ENCODE measurements at regions not wholly inside any gene's neighbourhood (a gene's known extent, or its start where the extent isn't known, plus 50 kb on each side); places are given as distances from the start of the nearest gene placed in this dataset.

DNA sequence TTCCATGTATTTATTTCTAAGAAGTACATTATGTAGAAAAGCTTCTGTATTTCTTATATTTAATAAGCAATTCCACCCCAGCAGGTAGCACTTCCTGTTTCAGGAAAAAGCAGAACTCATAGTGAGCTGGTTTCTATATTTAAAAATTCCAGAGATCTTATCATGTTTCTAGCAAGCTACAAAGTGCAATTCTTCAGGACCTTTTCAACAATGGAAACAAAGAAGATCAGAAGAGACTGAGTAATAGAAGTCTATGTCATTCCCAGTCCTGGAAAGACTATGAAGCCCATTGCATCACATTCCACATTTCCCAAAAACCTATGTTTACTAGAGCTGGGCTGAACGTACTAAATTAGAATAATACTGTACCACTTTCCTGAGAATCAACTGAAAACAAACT is 302.6 kb upstream of the NRSN1 start (continued):
- TF ChIP-seq, protein P1, sequence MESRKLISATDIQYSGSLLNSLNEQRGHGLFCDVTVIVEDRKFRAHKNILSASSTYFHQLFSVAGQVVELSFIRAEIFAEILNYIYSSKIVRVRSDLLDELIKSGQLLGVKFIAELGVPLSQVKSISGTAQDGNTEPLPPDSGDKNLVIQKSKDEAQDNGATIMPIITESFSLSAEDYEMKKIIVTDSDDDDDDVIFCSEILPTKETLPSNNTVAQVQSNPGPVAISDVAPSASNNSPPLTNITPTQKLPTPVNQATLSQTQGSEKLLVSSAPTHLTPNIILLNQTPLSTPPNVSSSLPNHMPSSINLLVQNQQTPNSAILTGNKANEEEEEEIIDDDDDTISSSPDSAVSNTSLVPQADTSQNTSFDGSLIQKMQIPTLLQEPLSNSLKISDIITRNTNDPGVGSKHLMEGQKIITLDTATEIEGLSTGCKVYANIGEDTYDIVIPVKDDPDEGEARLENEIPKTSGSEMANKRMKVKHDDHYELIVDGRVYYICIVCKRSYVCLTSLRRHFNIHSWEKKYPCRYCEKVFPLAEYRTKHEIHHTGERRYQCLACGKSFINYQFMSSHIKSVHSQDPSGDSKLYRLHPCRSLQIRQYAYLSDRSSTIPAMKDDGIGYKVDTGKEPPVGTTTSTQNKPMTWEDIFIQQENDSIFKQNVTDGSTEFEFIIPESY (IDR thresholded peaks at IDR 0.05; ENCODE audit: extremely low read depth, insufficient replicate concordance, low read length): no peak
- TF ChIP-seq CEBPB (IDR thresholded peaks at IDR 0.05; ENCODE audit: low read depth): no peak

DNA sequence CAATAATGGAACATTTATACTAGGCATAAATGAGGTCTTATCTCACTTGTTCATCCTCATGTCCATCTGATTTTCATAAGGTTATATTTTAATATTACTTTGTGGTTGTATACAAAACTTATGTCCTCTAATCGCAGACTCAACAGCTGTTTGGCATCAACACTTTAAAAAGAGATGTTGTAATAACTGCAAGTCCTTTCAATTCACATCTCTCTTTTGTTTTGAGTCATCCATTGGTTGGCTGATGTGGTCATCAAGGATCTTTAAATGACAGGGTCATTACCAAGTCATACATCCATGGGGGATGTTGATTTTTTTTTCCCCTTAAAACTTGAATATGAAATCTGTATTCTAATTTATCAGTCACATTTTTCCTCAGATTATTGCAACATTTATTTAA is 299.4 kb upstream of the NRSN1 start:
- Histone ChIP-seq H3K27me3 (ENCODE audit: insufficient read depth, low read length) (no peaks in the 10 kb centered on the region), H3K4me2 (ENCODE audit: low read length) (no peak overlapping the region), H3K36me3 (ENCODE audit: control insufficient read depth in 1 of 2, insufficient read depth in 2 of 2, low read length in 2 of 2) (no peaks in the 10 kb centered on the region), H3K9ac (ENCODE audit: low read length) (no peak overlapping the region), H3K79me2 (ENCODE audit: insufficient read depth, low read length) (no peaks in the 10 kb centered on the region), H2AFZ (ENCODE audit: low read depth, low read length, poor library complexity, severe bottlenecking) (no peak overlapping the region), H3K4me3 (replicated peaks in 1 of 2; ENCODE audit: low read depth in 1 of 2, low read length in 2 of 2) (no peak overlapping the region), H3K27ac (ENCODE audit: low read depth, low read length) (no peak overlapping the region), H4K20me1 (ENCODE audit: insufficient read depth) (no peaks in the 10 kb centered on the region), H3K9me2 (ENCODE audit: insufficient read depth) (no peaks in the 10 kb centered on the region), H3K9me3 (ENCODE audit: control insufficient read depth in 1 of 2, insufficient read depth in 1 of 2, low read depth in 1 of 2, low read length in 2 of 2) (peaks cover 0 to 4% of the 10 kb centered on the region in 2 experiments; a peak in 3 of 4 replicates), H3K4me1 (ENCODE audit: control insufficient read depth in 1 of 2, insufficient read depth in 2 of 2, low read length in 2 of 2) (no peaks in the 10 kb centered on the region)
- BruUV-seq (replicated peaks): no TSS peak
- TF ChIP-seq SRF (IDR thresholded peaks at IDR 0.05; ENCODE audit: low read depth) (no peak), SIN3A (IDR thresholded peaks at IDR 0.05; ENCODE audit: low read depth) (no peak), JUND (IDR thresholded peaks at IDR 0.05) (no peak), TCF7L2 (IDR thresholded peaks at IDR 0.05; ENCODE audit: borderline replicate concordance, extremely low read depth, insufficient read depth, insufficient read length) (no peak), ELF1 (IDR thresholded peaks at IDR 0.05; ENCODE audit: borderline replicate concordance, low read depth) (no peak), CBX3 (IDR thresholded peaks at IDR 0.05; ENCODE audit: low read depth) (no peak)
- DNase-seq (ENCODE audit: low read depth, low spot score) (no peak), ATAC-seq (no peak)
- POLR2A ChIA-PET: no interaction called here
- intact Hi-C loops (cut with micrococcal nuclease): no loop called here
- CTCF ChIA-PET: no interaction called here
- RAD21 ChIA-PET (ENCODE audit: low non-redundant PET in 1 of 2, low total read pairs in 2 of 2, uncharacterized antibody in 2 of 2, unreplicated experiment in 2 of 2): no interaction called here
